ENCODE measurements at regions not wholly inside any gene's neighbourhood (a gene's known extent, or its start where the extent isn't known, plus 50 kb on each side); places are given as distances from the start of the nearest gene placed in this dataset.

GRCh38 chr6:51450958-51451357 is 632.3 kb downstream of the TFAP2B start:
- TF ChIP-seq CTCF (IDR thresholded peaks at IDR 0.05): no peak
- TF ChIP-seq EZH2 (IDR thresholded peaks at IDR 0.05; ENCODE audit: borderline replicate concordance, insufficient read depth, low read depth, low read length, poor library complexity, severe bottlenecking): no peak

All from B cell (primary cell).